Neural crest cell (in vitro differentiated cells): ENCODE measurements at regions not wholly inside any gene's neighbourhood (a gene's known extent, or its start where the extent isn't known, plus 50 kb on each side); places are given as distances from the start of the nearest gene placed in this dataset.

Source experiments
- DNase-seq: peaks from one replicate; pipeline ENCODE4 v3.0.0; 2021; ENCODE audit warnings: low read depth, mixed read lengths, low spot score
- H3K27ac Mint-ChIP-seq: one replicate; pipeline ENCODE4 v1.8.0; 2021; ENCODE audit warnings: mild to moderate bottlenecking, mixed read lengths; ENCODE audit not compliant: unreplicated experiment
- H3K27me3 Mint-ChIP-seq: 2 replicates; pipeline ENCODE4 v1.8.0; 2021; ENCODE audit warnings: low read depth, mild to moderate bottlenecking, mixed read lengths
- H3K36me3 Mint-ChIP-seq: 2 replicates; pipeline ENCODE4 v1.8.0; 2021; ENCODE audit warnings: low read depth, mild to moderate bottlenecking, mixed read lengths
- H3K4me1 Mint-ChIP-seq: 2 replicates; pipeline ENCODE4 v1.8.0; 2021; ENCODE audit warnings: mixed read lengths
- H3K4me3 Mint-ChIP-seq: one replicate; pipeline ENCODE4 v1.8.0; 2021; ENCODE audit warnings: mild to moderate bottlenecking, mixed read lengths
- H3K9me3 Mint-ChIP-seq: 2 replicates; pipeline ENCODE4 v1.8.0; 2021; ENCODE audit warnings: mixed read lengths
- TF ChIP-seq, protein P1 (sequence below): fragments of 200-600 bp; sonication (generic); conservative IDR thresholded peaks from 2 replicates; pipeline ENCODE4 v1.5.0; 2021; ENCODE audit warnings: antibody characterized with exemption, mild to moderate bottlenecking

- Mint-ChIP-seq H3K4me1 (no peaks in the 10 kb centered on the region), H3K4me3 (no peak overlapping the region), H3K27ac (no peak overlapping the region), H3K9me3 (peaks cover 2% of the 10 kb centered on the region), H3K27me3 (no peaks in the 10 kb centered on the region), H3K36me3 (no peaks in the 10 kb centered on the region)
- peak; percentile 16 for DNase-seq
- TF ChIP-seq, protein P1, sequence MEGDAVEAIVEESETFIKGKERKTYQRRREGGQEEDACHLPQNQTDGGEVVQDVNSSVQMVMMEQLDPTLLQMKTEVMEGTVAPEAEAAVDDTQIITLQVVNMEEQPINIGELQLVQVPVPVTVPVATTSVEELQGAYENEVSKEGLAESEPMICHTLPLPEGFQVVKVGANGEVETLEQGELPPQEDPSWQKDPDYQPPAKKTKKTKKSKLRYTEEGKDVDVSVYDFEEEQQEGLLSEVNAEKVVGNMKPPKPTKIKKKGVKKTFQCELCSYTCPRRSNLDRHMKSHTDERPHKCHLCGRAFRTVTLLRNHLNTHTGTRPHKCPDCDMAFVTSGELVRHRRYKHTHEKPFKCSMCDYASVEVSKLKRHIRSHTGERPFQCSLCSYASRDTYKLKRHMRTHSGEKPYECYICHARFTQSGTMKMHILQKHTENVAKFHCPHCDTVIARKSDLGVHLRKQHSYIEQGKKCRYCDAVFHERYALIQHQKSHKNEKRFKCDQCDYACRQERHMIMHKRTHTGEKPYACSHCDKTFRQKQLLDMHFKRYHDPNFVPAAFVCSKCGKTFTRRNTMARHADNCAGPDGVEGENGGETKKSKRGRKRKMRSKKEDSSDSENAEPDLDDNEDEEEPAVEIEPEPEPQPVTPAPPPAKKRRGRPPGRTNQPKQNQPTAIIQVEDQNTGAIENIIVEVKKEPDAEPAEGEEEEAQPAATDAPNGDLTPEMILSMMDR: peak; percentile 73
These were observed 1092.3 kb downstream of the ARAP2 start for GRCh38 chr4:35151816-35152572.

- H3K27ac Mint-ChIP-seq: no peak overlapping the region
- H3K27me3 Mint-ChIP-seq: no peaks in the 10 kb centered on the region
- no peaks in the 10 kb centered on the region for H3K36me3 Mint-ChIP-seq
- no peak overlapping the region for H3K4me3 Mint-ChIP-seq
- no peak for DNase-seq
- no peaks in the 10 kb centered on the region for H3K9me3 Mint-ChIP-seq
- no peaks in the 10 kb centered on the region for H3K4me1 Mint-ChIP-seq
- TF ChIP-seq, protein P1: no peak
These were observed 1081.1 kb downstream of the ARAP2 start for GRCh38 chr4:35163168-35163567.

- Mint-ChIP-seq H3K4me1 (no peaks in the 10 kb centered on the region), H3K27ac (no peak overlapping the region), H3K9me3 (no peaks in the 10 kb centered on the region), H3K27me3 (no peaks in the 10 kb centered on the region), H3K4me3 (no peak overlapping the region), H3K36me3 (no peaks in the 10 kb centered on the region)
- DNase-seq: no peak
- TF ChIP-seq, protein P1: no peak
These were observed 1080.3 kb downstream of the ARAP2 start for GRCh38 chr4:35164063-35164462.

DNA sequence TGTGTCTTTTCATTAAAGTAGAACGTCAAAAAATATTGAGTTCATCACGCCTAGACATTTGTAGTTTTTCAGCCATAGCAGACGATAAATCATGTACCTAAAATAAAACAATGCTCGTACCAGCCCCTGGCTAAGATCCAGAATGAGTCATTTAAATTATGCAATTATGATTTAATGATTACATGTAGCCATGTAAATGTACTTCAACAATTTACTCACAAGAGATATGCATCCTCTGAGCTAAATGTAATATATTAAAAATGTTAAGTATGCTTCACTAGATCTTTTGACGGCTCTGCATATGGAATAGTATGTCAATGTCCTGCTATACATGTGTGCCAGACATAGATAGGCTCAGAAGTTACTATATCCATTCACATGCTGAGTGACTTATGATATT, 1077.8 kb downstream of the ARAP2 start:
- Mint-ChIP-seq H3K4me3 (no peak overlapping the region), H3K27ac (no peak overlapping the region), H3K36me3 (no peaks in the 10 kb centered on the region), H3K4me1 (no peaks in the 10 kb centered on the region), H3K27me3 (no peaks in the 10 kb centered on the region), H3K9me3 (peaks cover 2% of the 10 kb centered on the region)
- TF ChIP-seq, protein P1: no peak
- DNase-seq: no peak

GRCh38 chr4:35167385-35167784, 1076.9 kb downstream of the ARAP2 start:
- TF ChIP-seq, protein P1: no peak
- Mint-ChIP-seq H3K9me3 (peaks cover 2% of the 10 kb centered on the region), H3K27me3 (no peaks in the 10 kb centered on the region), H3K27ac (no peak overlapping the region), H3K4me1 (no peaks in the 10 kb centered on the region), H3K4me3 (no peak overlapping the region), H3K36me3 (no peaks in the 10 kb centered on the region)
- DNase-seq: no peak
